Adrenal gland (tissue), 9 donors: ENCODE measurements at regions not wholly inside any gene's neighbourhood (a gene's known extent, or its start where the extent isn't known, plus 50 kb on each side); places are given as distances from the start of the nearest gene placed in this dataset.

ENCODE experiments used
- DNase-seq, 7 donors: peaks; one replicate each; pipeline ENCODE4 v3.0.0-alpha.2; 2019 to 2020
- H3K27ac ChIP-seq, 5 donors: fragments of 200-600 bp; sonication (generic) in 4 of 5; 1 replicate in 3 of 5; 2 replicates in 2 of 5; pipeline versions ENCODE4 v1.5.1 to v1.8.0; 2016 to 2020; ENCODE audit warnings: mild to moderate bottlenecking in 1 of 5
- H3K27me3 ChIP-seq: fragments of 200-600 bp; 2 replicates; pipeline ENCODE4 v1.8.0; 2021
- H3K36me3 ChIP-seq, 2 donors: fragments of 200-600 bp; replicated peaks in 1 of 2; 1 replicate in 1 of 2; 2 replicates in 1 of 2; pipeline versions ENCODE4 v1.5.1 to v1.8.0; 2018 to 2022
- H3K4me1 ChIP-seq, 2 donors: fragments of 200-600 bp; replicated peaks in 1 of 2; 1 replicate in 1 of 2; 2 replicates in 1 of 2; pipeline versions ENCODE4 v1.5.1 to v1.8.0; 2018 to 2021
- H3K4me3 ChIP-seq, 4 donors: fragments of 200-600 bp; sonication (generic) in 3 of 4; one replicate each; pipeline ENCODE4 v1.5.1; 2016 to 2018
- H3K9me3 ChIP-seq, 3 donors: fragments of 200-600 bp; sonication (generic) in 1 of 3; replicated peaks in 1 of 3; 1 replicate in 2 of 3; 2 replicates in 1 of 3; pipeline versions ENCODE4 v1.5.1 to v1.8.0; 2016 to 2021
- POLR2A ChIP-seq, 2 donors: fragments of 450-650 bp; IDR thresholded peaks; one replicate each; pipeline ENCODE4 v1.6.1; 2017; ENCODE audit warnings: antibody characterized with exemption in 2 of 2, mild to moderate bottlenecking in 2 of 2, moderate library complexity in 1 of 2
- WGBS, 4 donors: extraction: QIAGEN DNeasy Blood & Tissue Kit in 2 of 4; methylation state at CpG; one replicate each; pipeline versions ENCODE4 v1.1.5 to v1.1.7; 2013 to 2017; 5-methylcytosine and 5-hydroxymethylcytosine counted together
- intact Hi-C, 2 donors: fragments of 100-400 bp; cut with DNase I; formaldehyde crosslinking; loops; one replicate each; pipeline versions ENCODE4 v1.14.1 to v1.15.0; 2022 to 2023
- TF ChIP-seq, protein P1 (sequence below), 6 experiments: fragments of 450-650 bp in 4 of 6; fragments of 200-600 bp in 2 of 6; sonication (generic) in 1 of 6; IDR thresholded peaks; 1 replicate in 5 of 6; 2 replicates in 1 of 6; pipeline versions ENCODE4 v1.5.1 to v1.8.0; 2016 to 2021; ENCODE audit warnings: antibody characterized with exemption in 6 of 6, mild to moderate bottlenecking in 2 of 6, moderate library complexity in 1 of 6
- donor health status: healthy with polysubstance abuse.
- donor health status: Bipolar disorder and iron deficiency.
- donor health status: DM: yes; HTN: yes; CAD: no.
- donor health status: DM: no; HTN: no; CAD: no.
- donor health status: DM: no; HTN: no; CAD: no.

DNA sequence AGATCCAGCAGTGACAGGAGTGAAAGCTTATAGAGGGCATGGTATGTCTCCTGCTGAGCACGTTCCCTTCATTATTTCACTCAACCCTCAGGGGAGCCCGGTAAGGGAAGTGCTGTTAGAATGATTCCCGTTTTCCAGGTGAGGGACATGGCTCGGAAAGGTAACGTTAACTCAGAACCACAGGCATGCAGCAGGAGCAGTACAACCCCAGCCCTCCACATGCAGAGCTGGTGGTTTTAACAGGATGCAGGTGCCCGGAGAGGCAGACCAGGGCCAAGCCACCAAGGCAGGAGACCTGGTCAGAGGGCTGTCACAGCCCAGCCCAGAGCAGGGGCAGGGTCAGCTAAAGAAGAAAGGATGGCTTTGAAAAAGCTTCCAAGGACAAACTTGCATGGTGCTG, 268.5 kb downstream of the SH3BP4 start:
- no peaks in the 10 kb centered on the region for H3K36me3 ChIP-seq
- TF ChIP-seq, protein P1, sequence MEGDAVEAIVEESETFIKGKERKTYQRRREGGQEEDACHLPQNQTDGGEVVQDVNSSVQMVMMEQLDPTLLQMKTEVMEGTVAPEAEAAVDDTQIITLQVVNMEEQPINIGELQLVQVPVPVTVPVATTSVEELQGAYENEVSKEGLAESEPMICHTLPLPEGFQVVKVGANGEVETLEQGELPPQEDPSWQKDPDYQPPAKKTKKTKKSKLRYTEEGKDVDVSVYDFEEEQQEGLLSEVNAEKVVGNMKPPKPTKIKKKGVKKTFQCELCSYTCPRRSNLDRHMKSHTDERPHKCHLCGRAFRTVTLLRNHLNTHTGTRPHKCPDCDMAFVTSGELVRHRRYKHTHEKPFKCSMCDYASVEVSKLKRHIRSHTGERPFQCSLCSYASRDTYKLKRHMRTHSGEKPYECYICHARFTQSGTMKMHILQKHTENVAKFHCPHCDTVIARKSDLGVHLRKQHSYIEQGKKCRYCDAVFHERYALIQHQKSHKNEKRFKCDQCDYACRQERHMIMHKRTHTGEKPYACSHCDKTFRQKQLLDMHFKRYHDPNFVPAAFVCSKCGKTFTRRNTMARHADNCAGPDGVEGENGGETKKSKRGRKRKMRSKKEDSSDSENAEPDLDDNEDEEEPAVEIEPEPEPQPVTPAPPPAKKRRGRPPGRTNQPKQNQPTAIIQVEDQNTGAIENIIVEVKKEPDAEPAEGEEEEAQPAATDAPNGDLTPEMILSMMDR (IDR thresholded peaks at IDR 0.05), result no peak
- no peak for TF ChIP-seq POLR2A (IDR thresholded peaks at IDR 0.05)
- no peak for DNase-seq
- no peak overlapping the region for H3K27ac ChIP-seq
- WGBS, 4 donors, result 89 to 92% (median 91%) methylated on average over 6 of the region's 6 CpGs
- intact Hi-C loops, result no loop called here
- H3K4me1 ChIP-seq, result no peaks in the 10 kb centered on the region
- no peaks in the 10 kb centered on the region for H3K9me3 ChIP-seq
- no peak overlapping the region for H3K4me3 ChIP-seq
- H3K27me3 ChIP-seq, result no peaks in the 10 kb centered on the region

DNA sequence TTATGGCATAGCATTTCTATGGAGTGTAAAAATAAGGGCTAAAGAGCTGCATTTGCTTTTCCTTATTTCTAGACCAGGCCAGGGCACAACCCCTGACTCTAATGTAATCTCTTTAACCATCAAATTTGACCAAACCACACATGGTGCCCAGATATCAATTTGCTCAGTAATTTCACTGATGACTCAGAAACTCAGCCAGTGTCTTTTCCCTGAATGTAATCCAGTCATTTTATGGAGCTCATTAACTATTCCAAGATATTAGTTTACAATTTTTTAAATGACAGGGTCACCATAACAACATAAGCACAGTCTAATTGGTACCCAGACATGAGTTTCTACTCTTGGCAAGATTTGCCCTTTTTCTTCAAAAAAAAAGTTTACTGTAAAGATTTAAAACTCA, 270.8 kb upstream of the AGAP1 start:
- intact Hi-C loops, result no loop called here
- Histone ChIP-seq H3K27ac (no peak overlapping the region), H3K36me3 (no peaks in the 10 kb centered on the region), H3K4me3 (no peak overlapping the region), H3K9me3 (no peaks in the 10 kb centered on the region), H3K27me3 (no peaks in the 10 kb centered on the region), H3K4me1 (no peaks in the 10 kb centered on the region)
- TF ChIP-seq, protein P1 (IDR thresholded peaks at IDR 0.05), result no peak
- TF ChIP-seq POLR2A (IDR thresholded peaks at IDR 0.05), result no peak
- no peak for DNase-seq

DNA sequence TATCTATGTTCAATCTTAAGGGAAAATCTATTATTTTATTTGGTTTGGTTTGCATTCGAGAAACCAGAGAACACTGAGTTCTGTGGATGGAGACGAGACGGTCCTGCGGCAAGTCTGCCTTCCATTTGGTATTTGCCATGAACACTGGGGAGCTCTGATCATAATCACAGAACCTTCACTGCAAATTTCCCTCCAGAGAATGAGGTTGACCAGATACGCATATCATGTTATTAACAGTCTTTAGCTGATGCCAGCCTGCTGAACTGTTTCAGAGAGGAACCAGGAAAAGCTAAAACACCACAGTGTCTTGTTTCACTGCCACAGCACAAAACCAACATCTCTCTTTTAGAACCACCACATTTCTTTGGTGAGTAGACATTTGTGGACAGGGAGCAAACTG, 269.4 kb upstream of the AGAP1 start:
- Histone ChIP-seq H3K4me3 (no peak overlapping the region), H3K27ac (no peak overlapping the region), H3K4me1 (no peaks in the 10 kb centered on the region), H3K27me3 (no peaks in the 10 kb centered on the region), H3K36me3 (no peaks in the 10 kb centered on the region), H3K9me3 (no peaks in the 10 kb centered on the region)
- peak in 1 of 7 donors; percentile 65 for DNase-seq
- intact Hi-C loops, result no loop called here
- WGBS, 4 donors, result 88 to 90% (median 89%) methylated on average over 5 of the region's 5 CpGs
- no peak for TF ChIP-seq POLR2A (IDR thresholded peaks at IDR 0.05)
- TF ChIP-seq, protein P1 (IDR thresholded peaks at IDR 0.05), result no peak

DNA sequence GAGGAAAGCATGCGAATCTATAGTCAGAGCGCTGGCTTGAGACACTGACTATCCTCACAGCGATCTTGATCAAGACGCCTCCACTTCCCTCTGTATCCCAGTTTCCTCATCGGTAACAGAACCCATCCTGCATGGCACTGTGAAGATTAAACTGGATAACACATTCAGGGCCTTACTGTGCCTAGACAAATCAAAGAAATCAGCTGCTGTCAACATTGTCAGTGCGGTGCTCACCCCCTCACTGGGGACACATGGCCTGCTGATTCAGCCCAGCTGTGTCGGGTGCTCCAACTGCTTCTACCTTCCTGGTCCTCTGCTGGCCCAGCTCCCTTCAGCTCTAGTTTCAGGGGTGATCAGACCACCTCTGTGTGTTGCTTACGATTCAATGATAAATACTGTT, 268.6 kb upstream of the AGAP1 start:
- DNase-seq, result no peak
- intact Hi-C loops, result no loop called here

More for the DNA sequence above, 268.6 kb upstream of the AGAP1 start:
- Histone ChIP-seq H3K27me3 (no peaks in the 10 kb centered on the region), H3K27ac (no peak overlapping the region), H3K4me1 (peaks cover 0 to 2% of the 10 kb centered on the region in 2 donors), H3K4me3 (no peak overlapping the region), H3K36me3 (no peaks in the 10 kb centered on the region), H3K9me3 (no peaks in the 10 kb centered on the region)
- 89 to 95% (median 94%) methylated on average over 8 of the region's 8 CpGs for WGBS, 4 donors
- no peak for TF ChIP-seq POLR2A (IDR thresholded peaks at IDR 0.05)
- TF ChIP-seq, protein P1 (IDR thresholded peaks at IDR 0.05), result no peak
